Mucosa of descending colon (tissue), 3 donors: ENCODE measurements at regions not wholly inside any gene's neighbourhood (a gene's known extent, or its start where the extent isn't known, plus 50 kb on each side); places are given as distances from the start of the nearest gene placed in this dataset.

Source experiments
- ATAC-seq: fragments of 200-7000 bp; cut with Tn5 transposase; one replicate; pipeline ENCODE4 v1.9.1; 2020; ENCODE audit warnings: mild to moderate bottlenecking, moderate library complexity
- DNase-seq, 3 donors: peaks; one replicate each; pipeline ENCODE4 v3.0.0-alpha.2; 2020
- H3K36me3 ChIP-seq: fragments of 200-600 bp; one replicate; pipeline ENCODE4 v1.8.0; 2021; ENCODE audit warnings: low read depth, mild to moderate bottlenecking
- H3K4me1 ChIP-seq: fragments of 200-600 bp; one replicate; pipeline ENCODE4 v1.8.0; 2021; ENCODE audit warnings: low read depth, mild to moderate bottlenecking
- H3K4me3 ChIP-seq: fragments of 200-600 bp; one replicate; pipeline ENCODE4 v1.8.0; 2021; ENCODE audit warnings: mild to moderate bottlenecking
- H3K9me3 ChIP-seq: fragments of 200-600 bp; one replicate; pipeline ENCODE4 v1.8.0; 2021; ENCODE audit warnings: mild to moderate bottlenecking
- CTCF ChIP-seq: fragments of 200-600 bp; IDR thresholded peaks from one replicate; pipeline ENCODE4 v1.8.0; 2022; ENCODE audit warnings: antibody characterized with exemption, mild to moderate bottlenecking
- intact Hi-C, 2 donors: fragments of 100-400 bp; cut with DNase I in 1 of 2; cut with micrococcal nuclease in 1 of 2; formaldehyde crosslinking; loops; one replicate each; pipeline versions ENCODE4 v1.11.0 to v1.11.1; 2022; cut with DNase I, micrococcal nuclease
- donor health status: DM: no; HTN: no; CAD: no; lungs with moderate emphysema.
- donor health status: DM: no; HTN: no; CAD: no.
- donor health status: DM: no; HTN: yes; CAD: no.

- intact Hi-C loops: no loop called here
- DNase-seq (no peak), ATAC-seq (no peak)
- peaks cover 9% of the 10 kb centered on the region for H3K4me1 ChIP-seq
- no peak for TF ChIP-seq CTCF
- H3K9me3 ChIP-seq: no peaks in the 10 kb centered on the region
- H3K36me3 ChIP-seq: no peaks in the 10 kb centered on the region
- H3K4me3 ChIP-seq: no peak overlapping the region
These were observed 571.3 kb upstream of the TBX3 start for GRCh38 chr12:115255257-115255656.

GRCh38 chr12:115253049-115253448 is 569.1 kb upstream of the TBX3 start:
- no peak for ATAC-seq
- intact Hi-C loops: no loop called here
- DNase-seq: no peak
- H3K4me1 ChIP-seq: peaks cover 3% of the 10 kb centered on the region
- no peak for TF ChIP-seq CTCF
- no peak overlapping the region for H3K4me3 ChIP-seq
- no peaks in the 10 kb centered on the region for H3K9me3 ChIP-seq
- H3K36me3 ChIP-seq: no peaks in the 10 kb centered on the region

- no peak for TF ChIP-seq CTCF
- Histone ChIP-seq H3K9me3 (no peaks in the 10 kb centered on the region), H3K36me3 (no peaks in the 10 kb centered on the region), H3K4me1 (no peaks in the 10 kb centered on the region), H3K4me3 (no peak overlapping the region)
- ATAC-seq: no peak
- intact Hi-C loops: no loop called here
- no peak for DNase-seq
These were observed 567.8 kb upstream of the TBX3 start for GRCh38 chr12:115251727-115252126.

- DNase-seq: no peak
- Histone ChIP-seq H3K9me3 (no peaks in the 10 kb centered on the region), H3K4me1 (no peaks in the 10 kb centered on the region), H3K4me3 (no peak overlapping the region), H3K36me3 (no peaks in the 10 kb centered on the region)
- no peak for TF ChIP-seq CTCF
- ATAC-seq: no peak
- intact Hi-C loops: no loop called here
These were observed 565.8 kb upstream of the TBX3 start for GRCh38 chr12:115249671-115250278.

- no peak for DNase-seq
- H3K9me3 ChIP-seq: no peaks in the 10 kb centered on the region
- no peak for TF ChIP-seq CTCF
These were observed 561.0 kb upstream of the TBX3 start for GRCh38 chr12:115245020-115245419.

More at GRCh38 chr12:115245020-115245419, 561.0 kb upstream of the TBX3 start:
- no peak for ATAC-seq
- Histone ChIP-seq H3K4me3 (no peak overlapping the region), H3K36me3 (no peaks in the 10 kb centered on the region), H3K4me1 (no peaks in the 10 kb centered on the region)
- intact Hi-C loops: no loop called here
